Stomach (tissue), 4 donors: ENCODE measurements at regions not wholly inside any gene's neighbourhood (a gene's known extent, or its start where the extent isn't known, plus 50 kb on each side); places are given as distances from the start of the nearest gene placed in this dataset.

Experiments used
- EP300 ChIP-seq: sonication (generic); formaldehyde crosslinking; IDR thresholded peaks from one replicate; pipeline ENCODE4 v1.6.1; 2017; ENCODE audit warnings: antibody characterized with exemption
- TF ChIP-seq, protein P1 (sequence below), 7 experiments: fragments of 450-650 bp in 4 of 7; fragments of 200-600 bp in 3 of 7; sonication (generic) in 3 of 7; IDR thresholded peaks; one replicate each; pipeline ENCODE4 v1.5.1; 2016 to 2019; ENCODE audit warnings: antibody characterized with exemption in 7 of 7, control low read depth in 2 of 7, mild to moderate bottlenecking in 1 of 7

- TF ChIP-seq EP300, result no peak
- TF ChIP-seq, protein P1, sequence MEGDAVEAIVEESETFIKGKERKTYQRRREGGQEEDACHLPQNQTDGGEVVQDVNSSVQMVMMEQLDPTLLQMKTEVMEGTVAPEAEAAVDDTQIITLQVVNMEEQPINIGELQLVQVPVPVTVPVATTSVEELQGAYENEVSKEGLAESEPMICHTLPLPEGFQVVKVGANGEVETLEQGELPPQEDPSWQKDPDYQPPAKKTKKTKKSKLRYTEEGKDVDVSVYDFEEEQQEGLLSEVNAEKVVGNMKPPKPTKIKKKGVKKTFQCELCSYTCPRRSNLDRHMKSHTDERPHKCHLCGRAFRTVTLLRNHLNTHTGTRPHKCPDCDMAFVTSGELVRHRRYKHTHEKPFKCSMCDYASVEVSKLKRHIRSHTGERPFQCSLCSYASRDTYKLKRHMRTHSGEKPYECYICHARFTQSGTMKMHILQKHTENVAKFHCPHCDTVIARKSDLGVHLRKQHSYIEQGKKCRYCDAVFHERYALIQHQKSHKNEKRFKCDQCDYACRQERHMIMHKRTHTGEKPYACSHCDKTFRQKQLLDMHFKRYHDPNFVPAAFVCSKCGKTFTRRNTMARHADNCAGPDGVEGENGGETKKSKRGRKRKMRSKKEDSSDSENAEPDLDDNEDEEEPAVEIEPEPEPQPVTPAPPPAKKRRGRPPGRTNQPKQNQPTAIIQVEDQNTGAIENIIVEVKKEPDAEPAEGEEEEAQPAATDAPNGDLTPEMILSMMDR (IDR thresholded peaks at IDR 0.05), result no peak
Measured at GRCh38 chr12:115002434-115002833, 318.5 kb upstream of the TBX3 start.
